ENCODE measurements at regions not wholly inside any gene's neighbourhood (a gene's known extent, or its start where the extent isn't known, plus 50 kb on each side); places are given as distances from the start of the nearest gene placed in this dataset.

DNA sequence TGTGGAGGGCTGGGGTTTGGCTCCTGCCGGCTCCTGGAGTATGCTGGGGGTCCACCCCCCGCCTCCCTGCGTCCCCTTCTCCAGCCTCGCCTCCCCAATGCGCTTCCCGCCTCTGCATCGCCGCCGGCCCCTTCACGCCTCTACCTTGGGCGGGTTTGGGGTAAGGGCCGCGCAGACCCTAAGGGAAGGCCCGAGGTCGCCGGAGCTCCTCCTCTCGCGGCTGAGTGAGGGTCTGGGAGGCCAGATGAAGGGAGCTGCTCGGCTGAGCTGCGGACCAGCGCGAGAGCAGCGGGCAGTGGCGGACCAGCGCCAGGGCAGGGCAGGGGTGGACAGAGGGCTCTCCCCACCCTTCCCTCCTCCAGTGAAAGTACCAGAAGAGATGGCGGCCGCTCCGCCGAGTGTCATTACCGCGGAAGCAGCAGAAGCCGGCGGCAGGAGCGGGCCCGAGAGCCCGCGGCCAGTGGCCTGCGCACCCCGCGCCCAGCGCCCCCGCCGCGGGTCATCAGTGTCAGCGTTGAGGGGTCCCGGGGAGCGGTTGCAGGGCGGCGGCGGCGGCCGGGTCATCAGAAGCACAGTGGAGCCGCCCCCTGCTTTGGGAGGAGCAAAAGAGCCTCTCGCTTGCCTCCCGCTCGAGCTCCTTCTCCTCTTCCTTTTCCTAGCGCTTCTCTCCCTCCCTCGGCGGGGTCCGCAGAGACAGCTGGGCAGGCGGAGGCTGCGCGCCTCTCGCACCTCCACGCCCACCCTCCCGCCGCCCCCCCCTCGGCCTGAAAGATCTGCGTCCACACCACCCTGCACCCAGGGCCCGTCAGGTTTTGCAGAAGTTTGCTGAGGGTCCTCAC, 255.6 kb upstream of the CADM1 start:
- TF ChIP-seq EZH2 (IDR thresholded peaks at IDR 0.05; ENCODE audit: insufficient read depth, poor library complexity, severe bottlenecking) (no peak), EZH2phosphoT487 (IDR thresholded peaks at IDR 0.05; ENCODE audit: insufficient read depth, low read depth) (no peak)

Measured in GM23248 (cell line).